ENCODE measurements at regions not wholly inside any gene's neighbourhood (a gene's known extent, or its start where the extent isn't known, plus 50 kb on each side); places are given as distances from the start of the nearest gene placed in this dataset.

- Mint-ChIP-seq H3K4me3 (no peak overlapping the region), H3K9me3 (peaks cover 1% of the 10 kb centered on the region), H3K27ac (no peak overlapping the region), H3K4me1 (ENCODE audit: low read depth) (no peaks in the 10 kb centered on the region), H3K27me3 (no peaks in the 10 kb centered on the region), H3K36me3 (ENCODE audit: low read depth) (no peaks in the 10 kb centered on the region)
- DNase-seq (no peak), ATAC-seq (no peak)
- TF ChIP-seq CTCF (IDR thresholded peaks at IDR 0.05) = no peak
- POLR2A ChIA-PET = no interaction called here
- CTCF ChIA-PET = no interaction called here
- intact Hi-C loops (cut with micrococcal nuclease) = no loop called here
Observed at GRCh38 chr6:91812596-91813274, 1225.9 kb upstream of the MAP3K7 start.

GRCh38 chr6:91804981-91805380 lies 1218.1 kb upstream of the MAP3K7 start:
- POLR2A ChIA-PET = no interaction called here
- intact Hi-C loops (cut with micrococcal nuclease) = no loop called here
- H3K4me3 Mint-ChIP-seq = no peak overlapping the region
- ATAC-seq (no peak), DNase-seq (no peak)
- no peaks in the 10 kb centered on the region for H3K4me1 Mint-ChIP-seq (ENCODE audit: low read depth)
- H3K36me3 Mint-ChIP-seq (ENCODE audit: low read depth) = no peaks in the 10 kb centered on the region
- no peak for TF ChIP-seq CTCF (IDR thresholded peaks at IDR 0.05)
- no peak overlapping the region for H3K27ac Mint-ChIP-seq
- CTCF ChIA-PET = no interaction called here
- H3K27me3 Mint-ChIP-seq = no peaks in the 10 kb centered on the region
- H3K9me3 Mint-ChIP-seq = peaks cover 1% of the 10 kb centered on the region

DNA sequence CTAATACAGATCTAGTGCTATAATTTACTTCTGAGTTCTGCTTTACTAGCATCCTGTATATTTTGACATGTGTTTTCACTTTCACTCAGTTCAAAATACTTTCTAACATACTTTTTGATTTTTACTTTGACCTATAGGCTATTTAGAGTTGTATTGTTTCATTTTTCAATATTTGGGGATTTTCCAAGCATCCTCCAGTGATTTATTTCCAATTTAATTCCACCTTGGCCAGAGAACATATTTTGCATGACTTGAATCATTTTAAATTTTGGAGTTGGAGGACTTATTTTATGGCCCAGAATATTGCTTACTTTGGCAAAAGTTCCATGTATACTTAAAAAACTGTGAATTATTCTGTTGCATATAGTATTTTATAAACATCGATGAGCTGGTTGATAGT lies 1215.6 kb upstream of the MAP3K7 start:
- intact Hi-C loops (cut with micrococcal nuclease) = no loop called here
- no peak for TF ChIP-seq CTCF (IDR thresholded peaks at IDR 0.05)
- no peak for ATAC-seq

GRCh38 chr6:91796603-91797002 lies 1209.7 kb upstream of the MAP3K7 start:
- ChIA-PET CTCF (no interaction called here), POLR2A (no interaction called here)
- H3K9me3 Mint-ChIP-seq = peaks cover 2% of the 10 kb centered on the region
- no peak overlapping the region for H3K27ac Mint-ChIP-seq
- no peak overlapping the region for H3K4me3 Mint-ChIP-seq
- DNase-seq = no peak
- H3K27me3 Mint-ChIP-seq = no peaks in the 10 kb centered on the region
- no peaks in the 10 kb centered on the region for H3K4me1 Mint-ChIP-seq (ENCODE audit: low read depth)
- TF ChIP-seq CTCF (IDR thresholded peaks at IDR 0.05) = no peak
- no peak for ATAC-seq
- intact Hi-C loops (cut with micrococcal nuclease) = no loop called here
- H3K36me3 Mint-ChIP-seq (ENCODE audit: low read depth) = no peaks in the 10 kb centered on the region

More for the DNA sequence above, 1215.6 kb upstream of the MAP3K7 start:
- no peak for DNase-seq
- H3K4me3 Mint-ChIP-seq = no peak overlapping the region
- CTCF ChIA-PET = no interaction called here
- H3K4me1 Mint-ChIP-seq (ENCODE audit: low read depth) = no peaks in the 10 kb centered on the region
- H3K27ac Mint-ChIP-seq = no peak overlapping the region
- H3K27me3 Mint-ChIP-seq = no peaks in the 10 kb centered on the region
- POLR2A ChIA-PET = no interaction called here
- H3K9me3 Mint-ChIP-seq = peaks cover 1% of the 10 kb centered on the region
- no peaks in the 10 kb centered on the region for H3K36me3 Mint-ChIP-seq (ENCODE audit: low read depth)

- H3K27ac Mint-ChIP-seq = no peak overlapping the region
- intact Hi-C loops (cut with micrococcal nuclease) = no loop called here
Observed at GRCh38 chr6:91788501-91788900, 1201.6 kb upstream of the MAP3K7 start.

More at GRCh38 chr6:91788501-91788900, 1201.6 kb upstream of the MAP3K7 start:
- H3K36me3 Mint-ChIP-seq (ENCODE audit: low read depth) = no peaks in the 10 kb centered on the region
- no peaks in the 10 kb centered on the region for H3K27me3 Mint-ChIP-seq
- peaks cover 7% of the 10 kb centered on the region for H3K9me3 Mint-ChIP-seq
- H3K4me3 Mint-ChIP-seq = no peak overlapping the region
- ChIA-PET CTCF (no interaction called here), POLR2A (no interaction called here)
- ATAC-seq = no peak
- H3K4me1 Mint-ChIP-seq (ENCODE audit: low read depth) = no peaks in the 10 kb centered on the region
- TF ChIP-seq CTCF (IDR thresholded peaks at IDR 0.05) = no peak
- no peak for DNase-seq

Measured in activated CD8-positive, alpha-beta T cell treated with anti-CD3 and anti-CD28 coated beads for 36 hours (primary cell).